ENCODE measurements at regions not wholly inside any gene's neighbourhood (a gene's known extent, or its start where the extent isn't known, plus 50 kb on each side); places are given as distances from the start of the nearest gene placed in this dataset.

GRCh38 chr18:28831476-28831875, 654.5 kb upstream of the CDH2 start:
- TF ChIP-seq CTCF (IDR thresholded peaks at IDR 0.05; ENCODE audit: insufficient read depth, low read depth, low read length, missing control alignments) = no peak

GRCh38 chr18:28826107-28826506, 649.2 kb upstream of the CDH2 start:
- no peak overlapping the region for H3K4me3 ChIP-seq (ENCODE audit: low read length)
- no peak for TF ChIP-seq CTCF (IDR thresholded peaks at IDR 0.05; ENCODE audit: insufficient read depth, low read depth, low read length, missing control alignments)
- DNase-seq (ENCODE audit: low read depth) = no peak

More at GRCh38 chr18:28831476-28831875, 654.5 kb upstream of the CDH2 start:
- DNase-seq (ENCODE audit: low read depth) = no peak
- no peak overlapping the region for H3K4me3 ChIP-seq (ENCODE audit: low read length)

- no peak for TF ChIP-seq CTCF (IDR thresholded peaks at IDR 0.05; ENCODE audit: insufficient read depth, low read depth, low read length, missing control alignments)
- H3K4me3 ChIP-seq (ENCODE audit: low read length) = no peak overlapping the region
- DNase-seq (ENCODE audit: low read depth) = no peak
Observed at GRCh38 chr18:28824183-28824574, 647.2 kb upstream of the CDH2 start.

- TF ChIP-seq CTCF (IDR thresholded peaks at IDR 0.05; ENCODE audit: insufficient read depth, low read depth, low read length, missing control alignments) = no peak
- no peak overlapping the region for H3K4me3 ChIP-seq (ENCODE audit: low read length)
- peak; percentile 65 for DNase-seq (ENCODE audit: low read depth)
Observed at GRCh38 chr18:28823506-28824182, 646.7 kb upstream of the CDH2 start.

- TF ChIP-seq CTCF (IDR thresholded peaks at IDR 0.05; ENCODE audit: insufficient read depth, low read depth, low read length, missing control alignments) = no peak
- no peak for DNase-seq (ENCODE audit: low read depth)
- no peak overlapping the region for H3K4me3 ChIP-seq (ENCODE audit: low read length)
Observed at GRCh38 chr18:28820353-28820752, 643.4 kb upstream of the CDH2 start.

GRCh38 chr18:28816155-28816554, 639.2 kb upstream of the CDH2 start:
- no peak overlapping the region for H3K4me3 ChIP-seq (ENCODE audit: low read length)
- TF ChIP-seq CTCF (IDR thresholded peaks at IDR 0.05; ENCODE audit: insufficient read depth, low read depth, low read length, missing control alignments) = no peak
- DNase-seq (ENCODE audit: low read depth) = no peak

- DNase-seq (ENCODE audit: low read depth) = no peak
- TF ChIP-seq CTCF (IDR thresholded peaks at IDR 0.05; ENCODE audit: insufficient read depth, low read depth, low read length, missing control alignments) = no peak
- H3K4me3 ChIP-seq (ENCODE audit: low read length) = no peak overlapping the region
Observed at GRCh38 chr18:28814365-28814764, 637.4 kb upstream of the CDH2 start.
